GM19438 (cell line): ENCODE measurements at regions not wholly inside any gene's neighbourhood (a gene's known extent, or its start where the extent isn't known, plus 50 kb on each side); places are given as distances from the start of the nearest gene placed in this dataset.

ENCODE experiments used
- ATAC-seq: cut with Tn5 transposase; IDR thresholded peaks from one replicate; pipeline ENCODE4 v1.9.1; 2021; ENCODE audit warnings: low read depth; ENCODE audit not compliant: unreplicated experiment

GRCh38 chr18:57920036-57920435, 116.9 kb upstream of the ATP8B1 start:
- ATAC-seq, result no peak

GRCh38 chr18:57918601-57919000, 115.5 kb upstream of the ATP8B1 start:
- no peak for ATAC-seq

GRCh38 chr18:57916684-57917083, 113.6 kb upstream of the ATP8B1 start:
- ATAC-seq, result no peak

GRCh38 chr18:57915865-57916582, 112.9 kb upstream of the ATP8B1 start:
- no peak for ATAC-seq

GRCh38 chr18:57915248-57915647, 112.1 kb upstream of the ATP8B1 start:
- ATAC-seq, result no peak

GRCh38 chr18:57913686-57914085, 110.6 kb upstream of the ATP8B1 start:
- no peak for ATAC-seq

- ATAC-seq, result no peak
Measured at GRCh38 chr18:57910817-57911216, 107.7 kb upstream of the ATP8B1 start.

- no peak for ATAC-seq
Measured at GRCh38 chr18:57910134-57910533, 107.0 kb upstream of the ATP8B1 start.

- ATAC-seq, result no peak
Measured at GRCh38 chr18:57909620-57910019, 106.5 kb upstream of the ATP8B1 start.

GRCh38 chr18:57908092-57908491, 105.0 kb upstream of the ATP8B1 start:
- ATAC-seq, result no peak

GRCh38 chr18:57907550-57907949, 104.4 kb upstream of the ATP8B1 start:
- ATAC-seq, result no peak

- ATAC-seq, result no peak
Measured at GRCh38 chr18:57906852-57907251, 103.7 kb upstream of the ATP8B1 start.

- ATAC-seq, result no peak
Measured at GRCh38 chr18:57904535-57904934, 101.4 kb upstream of the ATP8B1 start.

- ATAC-seq, result no peak
Measured at GRCh38 chr18:57902721-57903120, 99.6 kb upstream of the ATP8B1 start.

- no peak for ATAC-seq
Measured at GRCh38 chr18:57901825-57902589, 98.9 kb upstream of the ATP8B1 start.

- ATAC-seq, result no peak
Measured at GRCh38 chr18:57900906-57901435, 97.9 kb upstream of the ATP8B1 start.

- no peak for ATAC-seq
Measured at GRCh38 chr18:57898506-57899124, 95.5 kb upstream of the ATP8B1 start.

- no peak for ATAC-seq
Measured at GRCh38 chr18:57895182-57895581, 92.1 kb upstream of the ATP8B1 start.

- ATAC-seq, result no peak
Measured at GRCh38 chr18:57891707-57892391, 88.7 kb upstream of the ATP8B1 start.

- ATAC-seq, result no peak
Measured at GRCh38 chr18:57890266-57890665, 87.2 kb upstream of the ATP8B1 start.

GRCh38 chr18:57889841-57890240, 86.7 kb upstream of the ATP8B1 start:
- no peak for ATAC-seq
